ENCODE measurements at regions not wholly inside any gene's neighbourhood (a gene's known extent, or its start where the extent isn't known, plus 50 kb on each side); places are given as distances from the start of the nearest gene placed in this dataset.

DNA sequence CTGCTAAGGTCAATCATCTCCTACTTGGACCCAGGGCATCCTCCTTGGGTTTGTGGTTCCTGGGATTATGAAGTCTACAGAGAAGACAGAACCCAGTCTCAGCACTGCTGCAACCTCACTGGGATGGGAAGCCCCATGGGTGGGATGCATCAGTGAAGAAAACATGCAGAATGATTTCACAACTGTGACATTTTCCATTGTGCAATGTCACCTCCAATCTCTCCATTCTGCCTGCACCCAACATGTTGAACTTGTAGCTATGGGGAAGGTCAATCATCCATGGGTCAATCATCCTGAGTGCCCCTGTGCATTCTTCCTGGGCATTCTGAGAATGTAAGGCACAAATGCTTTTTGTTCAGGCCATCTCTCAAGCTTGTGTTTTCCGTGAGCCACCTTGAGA is 1004.4 kb upstream of the TMEM132C start:
- H3K27ac ChIP-seq, result no peak overlapping the region
- no peaks in the 10 kb centered on the region for H3K4me1 ChIP-seq
- TF ChIP-seq CTCF (IDR thresholded peaks at IDR 0.05) (no peak), POLR2A (IDR thresholded peaks at IDR 0.05) (no peak)
- peaks cover 0 to 11% (median 0%) of the 10 kb centered on the region in 9 donors for H3K27me3 ChIP-seq
- intact Hi-C loops (cut with DNase I), result no loop called here
- no peaks in the 10 kb centered on the region for H3K9me3 ChIP-seq
- ATAC-seq (no peak), DNase-seq (no peak)
- 64 to 71% (median 68%) methylated on average over 1 of the region's 1 CpG for WGBS, 4 donors
- no peak overlapping the region for H3K4me3 ChIP-seq
- H3K36me3 ChIP-seq, result no peaks in the 10 kb centered on the region

- intact Hi-C loops (cut with DNase I), result no loop called here
- Histone ChIP-seq H3K27me3 (peaks cover 0 to 12% (median 0%) of the 10 kb centered on the region in 9 donors), H3K9me3 (no peaks in the 10 kb centered on the region), H3K36me3 (no peaks in the 10 kb centered on the region), H3K27ac (no peak overlapping the region), H3K4me1 (no peaks in the 10 kb centered on the region), H3K4me3 (no peak overlapping the region)
- WGBS, 4 donors, result 91 to 93% (median 93%) methylated on average over 9 of the region's 9 CpGs
- DNase-seq (no peak), ATAC-seq (no peak)
- no peak for TF ChIP-seq POLR2A (IDR thresholded peaks at IDR 0.05)
- TF ChIP-seq CTCF (IDR thresholded peaks at IDR 0.05), result no peak
Measured at GRCh38 chr12:127263621-127264020, 1003.3 kb upstream of the TMEM132C start.

DNA sequence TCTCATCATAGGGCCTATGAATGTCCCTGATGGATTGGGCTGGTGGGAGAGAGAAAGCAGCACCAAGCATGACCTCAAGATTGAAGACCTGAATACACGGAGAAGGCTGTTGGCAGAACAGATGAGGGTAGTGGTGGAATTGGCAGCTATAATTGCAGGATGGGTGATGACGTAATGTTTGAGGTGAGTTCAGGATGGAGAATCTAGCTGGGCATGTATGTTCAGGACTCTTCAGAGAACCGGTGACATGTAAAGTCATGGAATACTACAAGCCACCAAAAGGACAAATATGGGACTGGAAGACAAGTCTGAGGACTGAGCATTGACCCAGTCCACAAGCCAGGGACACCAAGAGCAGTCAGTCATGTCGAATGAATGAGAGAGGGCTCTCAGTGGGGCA is 999.8 kb upstream of the TMEM132C start:
- no peak overlapping the region for H3K4me3 ChIP-seq
- TF ChIP-seq CTCF (IDR thresholded peaks at IDR 0.05) (no peak), POLR2A (IDR thresholded peaks at IDR 0.05) (no peak)
- H3K27ac ChIP-seq, result no peak overlapping the region
- 78 to 86% (median 83%) methylated on average over 4 of the region's 4 CpGs for WGBS, 4 donors
- peaks cover 0 to 12% (median 0%) of the 10 kb centered on the region in 9 donors for H3K27me3 ChIP-seq
- H3K9me3 ChIP-seq, result no peaks in the 10 kb centered on the region
- ATAC-seq (no peak), DNase-seq (no peak)
- no peaks in the 10 kb centered on the region for H3K36me3 ChIP-seq
- intact Hi-C loops (cut with DNase I), result no loop called here
- no peaks in the 10 kb centered on the region for H3K4me1 ChIP-seq

DNA sequence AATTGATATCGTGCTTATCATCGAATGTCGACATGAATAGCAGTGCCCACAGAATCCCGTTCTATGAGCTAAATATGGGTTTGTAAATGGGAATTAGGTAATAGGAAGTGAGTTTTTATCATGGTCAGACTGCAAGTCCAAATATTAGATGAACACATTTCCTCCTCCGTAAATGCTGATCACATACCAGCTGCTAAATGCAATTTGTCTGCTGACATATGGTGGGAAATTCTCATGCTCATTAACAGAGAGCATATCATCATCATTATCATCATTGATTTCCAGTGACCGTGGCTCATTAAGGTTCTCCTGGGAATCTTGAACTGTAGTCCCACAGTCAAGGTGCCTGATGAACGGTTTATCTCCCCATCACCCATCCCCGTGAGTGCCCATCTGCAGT is 998.8 kb upstream of the TMEM132C start:
- Histone ChIP-seq H3K36me3 (no peaks in the 10 kb centered on the region), H3K9me3 (no peaks in the 10 kb centered on the region), H3K27me3 (peaks cover 0 to 12% (median 0%) of the 10 kb centered on the region in 9 donors), H3K4me3 (no peak overlapping the region), H3K4me1 (no peaks in the 10 kb centered on the region), H3K27ac (no peak overlapping the region)
- ATAC-seq (no peak), DNase-seq (no peak)
- intact Hi-C loops (cut with DNase I), result no loop called here
- WGBS, 4 donors, result 48 to 63% (median 55%) methylated on average over 8 of the region's 8 CpGs
- no peak for TF ChIP-seq CTCF (IDR thresholded peaks at IDR 0.05)
- TF ChIP-seq POLR2A (IDR thresholded peaks at IDR 0.05), result no peak

Measured in heart left ventricle (tissue), 16 donors.